Neural cell (in vitro differentiated cells): ENCODE measurements at regions not wholly inside any gene's neighbourhood (a gene's known extent, or its start where the extent isn't known, plus 50 kb on each side); places are given as distances from the start of the nearest gene placed in this dataset.

Source experiments
- H2AFZ ChIP-seq: fragments of 200-600, 300-800 bp; sonication (generic), shearing (Covaris generic); 2 replicates; pipeline ENCODE4 v1.6.0; 2014; ENCODE audit warnings: low read depth, mild to moderate bottlenecking, antibody characterized with exemption, low read length, moderate library complexity
- H3F3A ChIP-seq: fragments of 200-600 bp; shearing (Covaris generic); 2 replicates; pipeline ENCODE4 v1.6.1; 2016; ENCODE audit warnings: mild to moderate bottlenecking, moderate library complexity, mixed read lengths, antibody characterized with exemption, low read length; ENCODE audit not compliant: insufficient read depth, poor library complexity, severe bottlenecking
- H3K27ac ChIP-seq: fragments of 200-600, 300-800 bp; sonication (generic), shearing (Covaris generic); 2 replicates; pipeline ENCODE4 v1.5.1; 2014; ENCODE audit warnings: mild to moderate bottlenecking, low read length, moderate library complexity
- H3K27me3 ChIP-seq: fragments of 300-800, 200-600 bp; sonication (generic), shearing (Covaris generic); 2 replicates; pipeline ENCODE4 v1.6.0; 2014; ENCODE audit warnings: mild to moderate bottlenecking, low read depth, low read length, moderate library complexity; ENCODE audit not compliant: insufficient read depth
- H3K36me3 ChIP-seq: fragments of 300-800, 200-600 bp; sonication (generic), shearing (Covaris generic); 2 replicates; pipeline ENCODE4 v1.5.1; 2014; ENCODE audit warnings: mild to moderate bottlenecking, antibody characterized with exemption, low read length, moderate library complexity; ENCODE audit not compliant: insufficient read depth
- H3K4me2 ChIP-seq: fragments of 300-800, 200-600 bp; sonication (generic), shearing (Covaris generic); 2 replicates; pipeline ENCODE4 v1.6.0; 2014; ENCODE audit warnings: mild to moderate bottlenecking, low read length
- H3K4me3 ChIP-seq: fragments of 300-800, 200-600 bp; sonication (generic), shearing (Covaris generic); 2 replicates; pipeline ENCODE4 v1.5.1; 2014; ENCODE audit warnings: mild to moderate bottlenecking, low read length, moderate library complexity
- H3K79me2 ChIP-seq: fragments of 200-600 bp; shearing (Covaris generic); replicated peaks from 2 replicates; pipeline ENCODE4 v1.6.0; 2014; ENCODE audit warnings: mild to moderate bottlenecking, low read length, moderate library complexity; ENCODE audit not compliant: insufficient read depth
- H3K9ac ChIP-seq: fragments of 300-800, 200-600 bp; sonication (generic), shearing (Covaris generic); 2 replicates; pipeline ENCODE4 v1.6.1; 2016; ENCODE audit warnings: mild to moderate bottlenecking, low read length, mixed read lengths
- H3K9me2 ChIP-seq: fragments of 200-600 bp; shearing (Covaris generic); 2 replicates; pipeline ENCODE4 v1.6.1; 2016; ENCODE audit warnings: mild to moderate bottlenecking, low read length, mixed read lengths; ENCODE audit not compliant: insufficient read depth
- H3K9me3 ChIP-seq: fragments of 200-600, 300-800 bp; sonication (generic), shearing (Covaris generic); 2 replicates; pipeline ENCODE4 v1.6.1; 2016; ENCODE audit warnings: mild to moderate bottlenecking, mixed run types, low read length, moderate library complexity, mixed read lengths
- H4K20me1 ChIP-seq: fragments of 200-600 bp; shearing (Covaris generic); 2 replicates; pipeline ENCODE4 v1.6.1; 2016; ENCODE audit warnings: mild to moderate bottlenecking, mixed run types; ENCODE audit not compliant: insufficient read depth
- CTCF ChIP-seq: fragments of 450-650 bp; IDR thresholded peaks from 2 replicates; pipeline ENCODE4 v1.5.1; 2014; ENCODE audit warnings: antibody characterized with exemption, mild to moderate bottlenecking, moderate library complexity; ENCODE audit not compliant: poor library complexity, severe bottlenecking
- EP300 ChIP-seq: fragments of 450-650 bp; conservative IDR thresholded peaks from 2 replicates; pipeline ENCODE4 v1.6.1; 2014; ENCODE audit warnings: antibody characterized with exemption, mild to moderate bottlenecking, moderate library complexity; ENCODE audit not compliant: poor library complexity, severe bottlenecking
- EZH2 ChIP-seq: fragments of 200-600, 300-800 bp; shearing (Covaris generic), sonication (generic); IDR thresholded peaks from 2 replicates; pipeline ENCODE4 v1.6.1; 2014; ENCODE audit warnings: antibody characterized with exemption, low read length, borderline replicate concordance, mild to moderate bottlenecking; ENCODE audit not compliant: insufficient read depth, poor library complexity, severe bottlenecking
- MXI1 ChIP-seq: fragments of 450-650 bp; conservative IDR thresholded peaks from 2 replicates; pipeline ENCODE4 v1.6.1; 2014; ENCODE audit warnings: antibody characterized with exemption, mild to moderate bottlenecking; ENCODE audit not compliant: poor library complexity, severe bottlenecking
- POLR2AphosphoS5 ChIP-seq: IDR thresholded peaks from 2 replicates; pipeline ENCODE4 v1.6.1; 2012
- RAD21 ChIP-seq: fragments of 450-650 bp; conservative IDR thresholded peaks from 2 replicates; pipeline ENCODE4 v1.6.1; 2014; ENCODE audit warnings: antibody characterized with exemption, mild to moderate bottlenecking, moderate library complexity
- SMC3 ChIP-seq: fragments of 450-650 bp; conservative IDR thresholded peaks from 2 replicates; pipeline ENCODE4 v1.6.1; 2014; ENCODE audit warnings: antibody characterized with exemption, mild to moderate bottlenecking, moderate library complexity; ENCODE audit not compliant: poor library complexity
- TAF1 ChIP-seq: IDR thresholded peaks from 2 replicates; pipeline ENCODE4 v1.6.1; 2012; ENCODE audit warnings: low read depth
- TF ChIP-seq, protein P1 (sequence below): IDR thresholded peaks from 2 replicates; pipeline ENCODE4 v1.6.1; 2012; ENCODE audit warnings: borderline replicate concordance

DNA sequence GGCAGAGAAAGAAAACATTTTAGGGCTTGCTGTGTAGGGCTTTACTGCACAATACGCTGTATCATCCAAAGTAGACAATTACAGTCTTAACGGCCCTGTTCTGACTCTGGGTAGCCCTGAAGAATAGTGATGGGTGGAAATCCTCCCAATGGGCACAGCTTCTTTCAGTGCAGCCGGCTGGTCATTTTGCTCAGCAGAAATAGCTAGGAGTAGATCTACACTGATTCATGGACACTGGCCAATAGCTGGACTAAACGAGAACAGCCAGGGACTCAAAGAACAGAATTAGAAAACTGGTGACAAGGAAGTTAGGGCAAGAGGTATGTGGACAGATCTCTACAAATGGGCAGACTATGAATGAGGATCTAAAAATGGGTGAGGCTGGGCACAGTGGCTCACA lies 69.3 kb downstream of the IARS1 start:
- TF ChIP-seq CTCF = no peak
- TF ChIP-seq RAD21 = no peak
- no peak for TF ChIP-seq MXI1
- no peak for TF ChIP-seq TAF1
- TF ChIP-seq, protein P1, sequence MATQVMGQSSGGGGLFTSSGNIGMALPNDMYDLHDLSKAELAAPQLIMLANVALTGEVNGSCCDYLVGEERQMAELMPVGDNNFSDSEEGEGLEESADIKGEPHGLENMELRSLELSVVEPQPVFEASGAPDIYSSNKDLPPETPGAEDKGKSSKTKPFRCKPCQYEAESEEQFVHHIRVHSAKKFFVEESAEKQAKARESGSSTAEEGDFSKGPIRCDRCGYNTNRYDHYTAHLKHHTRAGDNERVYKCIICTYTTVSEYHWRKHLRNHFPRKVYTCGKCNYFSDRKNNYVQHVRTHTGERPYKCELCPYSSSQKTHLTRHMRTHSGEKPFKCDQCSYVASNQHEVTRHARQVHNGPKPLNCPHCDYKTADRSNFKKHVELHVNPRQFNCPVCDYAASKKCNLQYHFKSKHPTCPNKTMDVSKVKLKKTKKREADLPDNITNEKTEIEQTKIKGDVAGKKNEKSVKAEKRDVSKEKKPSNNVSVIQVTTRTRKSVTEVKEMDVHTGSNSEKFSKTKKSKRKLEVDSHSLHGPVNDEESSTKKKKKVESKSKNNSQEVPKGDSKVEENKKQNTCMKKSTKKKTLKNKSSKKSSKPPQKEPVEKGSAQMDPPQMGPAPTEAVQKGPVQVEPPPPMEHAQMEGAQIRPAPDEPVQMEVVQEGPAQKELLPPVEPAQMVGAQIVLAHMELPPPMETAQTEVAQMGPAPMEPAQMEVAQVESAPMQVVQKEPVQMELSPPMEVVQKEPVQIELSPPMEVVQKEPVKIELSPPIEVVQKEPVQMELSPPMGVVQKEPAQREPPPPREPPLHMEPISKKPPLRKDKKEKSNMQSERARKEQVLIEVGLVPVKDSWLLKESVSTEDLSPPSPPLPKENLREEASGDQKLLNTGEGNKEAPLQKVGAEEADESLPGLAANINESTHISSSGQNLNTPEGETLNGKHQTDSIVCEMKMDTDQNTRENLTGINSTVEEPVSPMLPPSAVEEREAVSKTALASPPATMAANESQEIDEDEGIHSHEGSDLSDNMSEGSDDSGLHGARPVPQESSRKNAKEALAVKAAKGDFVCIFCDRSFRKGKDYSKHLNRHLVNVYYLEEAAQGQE = no peak
- TF ChIP-seq EP300 = no peak
- TF ChIP-seq POLR2AphosphoS5 = no peak
- Histone ChIP-seq H3K4me2 (no peak overlapping the region), H3K4me3 (no peak overlapping the region), H3K27me3 (no peaks in the 10 kb centered on the region), H3K27ac (no peak overlapping the region), H3K9ac (no peak overlapping the region), H3K9me3 (peaks cover 11% of the 10 kb centered on the region), H3F3A (no peaks in the 10 kb centered on the region), H3K79me2 (no peaks in the 10 kb centered on the region), H2AFZ (no peak overlapping the region), H4K20me1 (peaks cover 2% of the 10 kb centered on the region), H3K9me2 (no peaks in the 10 kb centered on the region), H3K36me3 (peaks cover 27% of the 10 kb centered on the region)

DNA sequence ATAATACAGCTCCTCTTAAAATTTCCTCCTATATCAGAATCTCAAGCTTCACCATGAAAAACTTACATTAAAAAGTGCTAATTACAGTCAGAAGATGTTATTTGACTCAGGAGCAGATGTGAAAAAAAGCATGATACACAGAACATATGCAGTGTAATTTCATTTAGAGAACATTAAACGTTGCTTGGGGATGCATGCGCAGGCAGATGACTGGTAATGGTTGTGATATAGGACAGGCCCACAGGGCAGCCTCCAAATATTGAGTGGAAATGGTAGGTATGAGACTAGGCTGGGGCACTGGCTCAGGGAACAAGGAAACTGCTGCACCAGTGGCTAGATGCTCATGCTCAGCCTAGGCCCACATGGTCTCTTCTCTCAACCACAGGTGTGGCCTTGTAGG lies 69.7 kb downstream of the IARS1 start:
- Histone ChIP-seq H3K27me3 (no peaks in the 10 kb centered on the region), H3K4me2 (no peak overlapping the region), H3K79me2 (no peaks in the 10 kb centered on the region), H3K36me3 (peaks cover 27% of the 10 kb centered on the region), H3K9me3 (peaks cover 9% of the 10 kb centered on the region), H4K20me1 (peaks cover 2% of the 10 kb centered on the region), H3F3A (no peaks in the 10 kb centered on the region), H3K27ac (no peak overlapping the region), H2AFZ (no peak overlapping the region), H3K9me2 (no peaks in the 10 kb centered on the region), H3K9ac (no peak overlapping the region), H3K4me3 (no peak overlapping the region)
- TF ChIP-seq CTCF = no peak
- TF ChIP-seq EZH2 = no peak
- no peak for TF ChIP-seq EP300
- TF ChIP-seq POLR2AphosphoS5 = no peak
- no peak for TF ChIP-seq RAD21
- TF ChIP-seq, protein P1 = no peak
- no peak for TF ChIP-seq SMC3
- no peak for TF ChIP-seq MXI1
- no peak for TF ChIP-seq TAF1
